NCI-H524 treated with DMSO at 0.1 percent for 48 hours (cell line): ENCODE measurements at regions not wholly inside any gene's neighbourhood (a gene's known extent, or its start where the extent isn't known, plus 50 kb on each side); places are given as distances from the start of the nearest gene placed in this dataset.

Experiments used
- DNase-seq: peaks from one replicate; lab custom pipeline; 2025; lab: John Stamatoyannopoulos, UW

DNA sequence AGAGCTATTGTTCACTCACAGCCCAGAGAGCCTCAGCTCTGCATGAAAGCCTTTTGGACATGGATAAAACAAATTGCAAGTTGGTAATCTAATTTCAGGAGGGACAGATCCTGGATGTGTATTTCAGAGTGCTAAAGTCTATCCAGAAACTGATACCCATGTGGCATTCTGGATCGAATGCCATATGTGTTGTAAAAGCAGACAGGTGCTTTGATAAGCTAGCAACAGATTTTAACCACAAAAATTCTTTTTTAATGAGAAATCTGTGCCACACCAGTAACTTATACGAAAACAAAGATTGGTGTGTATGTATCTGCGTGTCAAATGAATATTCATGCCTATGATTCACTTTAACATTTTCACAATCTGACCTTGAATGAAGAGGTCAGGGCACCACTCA is 936.6 kb upstream of the MAP3K7 start:
- no peak for DNase-seq

DNA sequence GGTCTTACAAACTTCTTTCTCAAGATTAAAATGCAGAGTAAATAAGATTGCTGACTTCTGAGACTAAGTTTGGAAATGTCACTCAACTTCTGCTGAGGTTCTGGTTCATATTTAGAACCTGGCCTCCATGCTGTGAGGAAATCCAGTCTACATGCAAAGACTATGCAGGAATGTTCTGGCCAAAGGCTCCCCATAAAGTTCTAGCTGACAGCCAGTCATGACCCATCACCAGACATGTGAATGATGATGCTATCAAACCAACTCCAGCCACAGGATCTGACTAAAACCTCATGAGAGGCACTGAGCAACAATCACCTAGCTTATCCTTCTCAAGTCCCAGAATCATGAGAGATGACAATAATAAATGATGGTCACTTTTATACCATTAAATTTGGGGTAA is 935.1 kb upstream of the MAP3K7 start:
- DNase-seq = no peak

DNA sequence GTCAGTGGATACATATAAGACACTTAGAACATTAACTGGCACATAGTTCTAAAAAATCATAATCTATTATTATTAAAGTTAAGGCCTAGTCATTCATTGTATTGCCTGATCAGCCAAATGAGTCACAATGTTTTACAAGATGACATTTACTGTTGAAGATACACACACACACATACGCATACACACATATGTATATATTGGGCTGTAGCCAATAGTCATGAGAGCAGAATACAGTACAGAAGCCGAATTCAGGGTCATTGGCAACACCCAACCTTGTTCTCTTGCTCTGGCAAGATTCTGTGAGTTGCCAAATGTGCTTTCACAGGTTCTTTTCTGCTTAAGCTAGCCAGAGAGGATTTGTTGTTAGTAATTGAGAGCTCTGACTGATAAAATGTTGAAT is 922.8 kb upstream of the MAP3K7 start:
- DNase-seq = no peak

DNA sequence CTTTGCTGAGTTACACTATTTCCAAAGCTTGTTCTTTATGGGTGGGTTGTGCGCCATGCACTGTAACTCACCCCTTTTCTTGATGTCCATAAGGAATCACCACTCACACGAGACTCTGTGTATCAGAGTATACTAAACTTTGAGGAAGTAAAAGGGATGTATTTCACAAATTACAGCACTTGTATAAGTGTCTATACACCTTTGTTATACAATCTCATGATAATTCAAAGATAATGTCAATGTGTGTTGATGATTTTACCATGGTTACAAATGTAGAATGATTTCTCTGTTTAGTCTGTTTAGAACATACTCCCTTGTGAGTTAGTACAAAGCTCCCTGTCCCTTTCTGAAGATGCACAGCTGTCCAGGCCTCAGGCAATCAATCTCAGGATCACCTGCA is 922.2 kb upstream of the MAP3K7 start:
- DNase-seq = no peak

DNA sequence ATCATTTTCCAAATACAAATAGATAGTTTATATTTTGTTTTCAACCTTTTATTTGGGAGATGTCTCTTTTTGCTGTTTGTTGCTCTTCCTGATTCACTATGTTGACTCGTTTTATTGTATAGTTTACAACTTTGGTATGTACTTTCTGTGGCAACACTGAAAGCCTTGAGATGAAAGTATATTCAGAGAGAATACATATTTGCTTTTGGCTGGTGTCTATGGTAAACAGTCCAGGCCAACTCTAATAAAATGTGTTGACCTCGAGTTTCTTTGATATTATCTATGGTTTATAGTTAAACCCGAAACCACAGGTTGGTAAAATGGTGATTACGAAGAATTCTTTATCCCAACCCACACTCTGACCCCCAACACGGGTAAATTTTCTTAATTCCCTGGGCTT is 919.6 kb upstream of the MAP3K7 start:
- no peak for DNase-seq

DNA sequence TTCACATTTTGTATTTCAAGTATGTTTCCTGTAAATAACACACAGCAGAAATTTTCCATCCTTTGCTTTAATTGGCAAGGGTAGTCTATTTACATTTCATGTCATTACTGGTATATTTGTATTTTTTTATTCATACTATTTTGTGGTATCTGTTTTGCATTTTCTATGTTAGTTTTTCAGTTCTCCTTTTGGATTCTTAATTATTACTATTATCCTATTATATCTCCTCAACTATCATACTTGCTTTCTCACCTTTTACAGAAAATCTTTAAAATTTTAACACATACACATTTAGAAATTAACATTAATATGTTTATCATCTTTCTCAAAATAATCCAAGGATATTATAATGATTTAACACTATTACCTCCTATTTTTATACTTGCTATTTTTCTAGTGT is 918.3 kb upstream of the MAP3K7 start:
- DNase-seq = no peak

DNA sequence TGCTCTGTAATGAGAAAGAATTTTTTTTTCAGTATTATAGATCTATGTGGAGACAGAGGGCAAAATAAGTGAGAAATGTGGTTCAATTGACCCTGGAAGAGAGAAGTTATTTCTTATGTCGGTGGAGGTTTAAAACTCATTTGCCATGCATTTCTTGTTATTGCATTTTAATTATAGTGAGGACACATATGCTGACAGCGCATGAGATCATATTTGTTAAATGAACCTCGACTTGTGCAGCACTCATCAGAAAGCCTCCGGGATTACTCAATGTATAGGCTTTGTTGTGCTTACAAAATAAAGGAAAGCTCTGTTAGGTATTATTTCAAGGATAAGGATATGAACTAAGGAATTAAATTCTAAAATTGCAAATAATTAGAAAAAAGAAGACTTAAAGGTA is 915.1 kb upstream of the MAP3K7 start:
- DNase-seq = no peak

DNA sequence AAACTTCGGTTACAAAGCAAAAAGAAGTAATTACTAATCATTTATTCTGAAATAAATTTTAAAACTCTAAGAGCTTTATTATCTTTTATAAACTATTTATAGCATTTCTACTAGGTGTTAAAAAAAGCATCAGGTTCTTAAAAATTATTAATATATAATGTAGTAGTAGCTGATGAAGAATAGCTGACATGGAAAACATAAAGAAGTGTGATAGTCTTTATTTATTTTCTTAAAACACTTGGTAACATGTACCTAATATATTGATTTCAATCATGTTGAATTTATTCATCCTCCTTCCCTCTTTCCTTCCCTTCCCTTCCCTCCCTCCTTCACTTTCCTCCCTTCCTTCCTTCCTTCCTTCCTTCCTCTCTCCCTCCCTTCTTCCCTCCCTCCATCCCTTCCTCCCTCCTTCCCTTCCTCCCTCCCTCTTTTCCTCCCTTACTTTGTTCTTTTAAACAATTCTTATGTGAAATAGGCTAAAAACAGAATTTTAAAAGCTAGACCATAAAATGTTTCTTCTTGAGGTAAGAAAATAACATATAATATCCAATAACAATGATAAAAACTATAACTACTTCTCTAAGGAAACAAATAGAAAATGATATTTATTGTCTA is 913.9 kb upstream of the MAP3K7 start:
- no peak for DNase-seq

DNA sequence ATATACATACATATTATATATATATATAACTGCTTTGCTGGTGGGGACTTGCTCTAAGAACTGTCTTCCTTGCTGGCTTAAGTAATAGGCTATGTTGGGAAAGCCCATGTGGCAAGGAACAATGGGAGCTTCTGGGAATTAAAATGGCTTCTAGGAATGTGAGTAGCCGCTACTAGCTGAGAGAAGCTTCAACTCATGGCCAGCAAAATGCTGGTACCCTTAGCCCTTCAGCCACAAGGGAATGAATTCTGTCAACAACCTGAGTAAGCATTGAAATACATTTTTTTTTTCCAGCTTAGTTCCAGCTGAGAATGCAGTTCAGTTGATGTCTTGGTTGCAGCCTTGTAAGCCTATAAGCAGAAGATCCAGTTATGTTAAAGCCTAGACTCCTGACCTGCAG is 911.7 kb upstream of the MAP3K7 start:
- DNase-seq = no peak

DNA sequence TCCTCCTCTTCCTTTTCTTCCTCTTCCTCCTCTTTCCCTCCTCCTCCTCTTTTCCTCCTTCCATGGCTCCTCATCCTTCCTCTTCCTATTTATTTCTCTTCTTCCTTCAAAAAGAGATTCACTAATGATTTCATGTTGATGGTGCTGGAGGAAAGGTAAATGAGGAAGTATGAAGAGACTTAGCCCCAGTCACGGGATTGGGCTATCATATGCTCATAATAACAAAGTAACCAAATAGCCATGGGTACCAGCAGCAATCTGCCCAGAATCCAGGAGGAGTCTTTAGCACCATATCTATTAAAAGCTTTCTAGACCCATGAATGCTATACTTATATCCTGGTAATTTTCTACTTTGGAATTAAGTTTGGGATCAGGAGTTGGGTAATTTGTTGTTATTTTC is 910.9 kb upstream of the MAP3K7 start:
- DNase-seq = no peak

DNA sequence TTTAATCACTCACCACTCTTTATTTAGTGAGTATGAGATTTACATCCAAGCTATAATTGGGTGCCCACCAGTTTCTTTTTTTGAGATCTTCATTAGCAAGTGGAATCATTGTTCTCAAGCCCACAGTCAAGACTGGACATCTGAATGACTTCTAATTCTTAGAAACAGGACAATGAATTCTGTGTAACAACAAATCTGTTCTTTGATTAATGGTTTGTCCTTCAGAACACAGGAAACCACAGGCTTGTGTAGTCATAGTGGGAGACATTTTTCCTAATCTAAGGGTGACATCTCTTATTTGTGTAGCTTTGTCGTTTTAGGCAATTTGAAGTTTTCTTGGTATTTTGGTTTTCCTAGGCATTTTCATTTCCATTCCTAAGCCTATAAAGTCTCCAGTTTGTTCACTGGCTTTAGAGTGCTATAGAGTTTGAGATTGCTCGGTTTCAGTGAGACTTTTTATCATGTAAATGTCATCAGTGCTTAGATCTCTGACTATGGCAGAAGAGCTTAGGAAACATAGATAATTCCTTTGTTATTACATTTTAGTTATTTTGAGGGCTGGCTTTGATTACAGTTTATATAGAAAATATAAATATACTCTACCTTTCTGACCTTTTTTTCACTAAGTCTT is 903.9 kb upstream of the MAP3K7 start:
- DNase-seq = no peak

DNA sequence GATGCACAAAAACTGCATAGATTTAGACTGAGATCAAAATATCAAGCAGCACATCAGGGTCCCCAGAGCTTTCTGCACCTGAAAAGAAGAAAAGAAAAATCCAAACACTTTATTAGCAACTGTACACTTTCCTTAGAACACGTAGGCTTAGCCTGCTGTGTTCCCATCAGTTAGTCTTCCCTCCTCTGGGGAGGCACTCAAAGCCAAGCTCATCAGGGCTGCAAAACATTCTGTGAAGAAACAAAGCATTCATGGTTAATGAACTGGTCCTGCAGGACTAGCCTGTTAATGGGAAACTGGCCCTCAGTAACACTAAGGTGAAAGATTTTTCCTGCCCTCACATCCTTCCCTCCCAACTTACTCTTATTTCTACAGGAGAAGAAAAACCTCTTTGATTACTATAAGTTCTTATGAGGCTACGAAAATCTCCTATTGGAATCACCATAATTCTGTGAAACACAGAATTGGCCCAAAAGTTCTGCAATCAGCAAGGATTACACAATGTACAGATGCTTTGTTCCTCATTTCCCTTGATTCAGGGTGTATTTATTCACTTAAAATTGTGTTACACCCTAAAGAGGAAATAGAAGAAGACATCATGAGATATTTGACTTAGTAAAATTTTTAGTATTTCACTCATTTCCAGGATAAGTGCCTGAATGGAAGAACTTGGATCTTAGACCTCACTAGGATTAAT is 901.0 kb upstream of the MAP3K7 start:
- DNase-seq = no peak

DNA sequence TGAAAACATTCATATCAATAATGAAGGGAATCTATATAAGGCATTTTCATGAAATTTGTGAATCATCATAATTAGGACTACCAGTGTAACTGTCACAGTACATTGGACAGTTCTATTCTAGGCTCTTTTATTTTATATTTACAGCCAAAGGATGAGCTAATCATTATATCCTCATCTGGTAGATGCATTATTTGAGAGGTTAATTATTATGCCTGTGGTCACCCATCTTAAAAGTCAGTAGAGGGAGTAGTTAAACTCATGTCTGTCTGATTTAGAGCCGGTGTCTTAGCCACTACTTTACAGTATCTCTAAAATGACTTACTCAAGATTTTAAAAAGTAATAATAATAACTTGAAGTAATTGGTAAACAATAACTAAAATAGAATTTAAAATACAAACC is 899.3 kb upstream of the MAP3K7 start:
- DNase-seq = no peak

DNA sequence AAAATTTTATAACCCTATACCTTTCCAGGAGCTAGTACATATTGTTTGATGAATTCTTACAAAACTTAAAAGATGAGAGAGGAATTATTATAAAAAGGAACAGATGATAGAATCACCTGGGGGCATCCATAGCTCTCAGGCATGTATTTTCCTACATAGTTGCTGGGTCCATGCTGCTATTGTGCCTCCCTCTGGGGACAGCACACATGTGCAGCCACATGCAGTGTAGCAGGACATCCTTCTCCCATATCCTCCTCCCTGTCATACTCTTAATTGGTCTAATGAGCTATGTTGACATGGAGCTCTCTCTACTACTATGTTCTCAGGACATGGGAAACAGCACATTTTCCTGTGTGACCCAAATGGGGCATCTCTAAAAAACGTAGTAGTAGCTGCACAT is 898.2 kb upstream of the MAP3K7 start:
- DNase-seq = no peak

DNA sequence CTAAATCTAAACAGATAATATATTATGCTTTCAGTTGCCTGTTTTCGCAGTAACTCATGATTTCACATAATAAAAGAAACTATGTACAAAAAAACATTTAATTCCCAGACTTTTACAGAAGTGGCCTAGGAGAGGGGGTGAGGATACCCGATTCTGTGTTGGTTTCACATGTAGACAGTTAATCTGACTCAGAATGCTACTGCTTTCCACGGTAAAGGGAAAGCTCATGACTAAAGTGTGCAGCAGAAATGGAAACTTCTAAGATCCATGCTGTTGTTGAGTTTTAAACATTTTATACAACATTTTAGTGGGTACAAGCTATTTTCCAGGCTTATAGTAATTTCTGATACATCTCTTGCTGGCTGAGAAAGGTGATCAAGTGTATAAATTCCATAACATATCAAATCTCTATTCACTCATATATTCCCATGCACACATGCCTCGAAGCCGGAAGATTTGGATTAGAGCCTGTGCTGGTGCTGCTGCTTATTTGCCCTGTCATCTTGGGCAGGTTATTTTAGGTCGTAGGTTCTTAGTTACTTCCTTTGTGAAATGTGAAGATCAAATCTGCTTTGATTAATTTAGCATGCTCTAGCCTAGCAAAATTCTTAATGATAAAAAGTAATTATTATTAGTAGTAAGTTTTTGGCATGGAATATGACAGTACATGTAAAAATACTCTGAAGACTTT is 896.7 kb upstream of the MAP3K7 start:
- no peak for DNase-seq

DNA sequence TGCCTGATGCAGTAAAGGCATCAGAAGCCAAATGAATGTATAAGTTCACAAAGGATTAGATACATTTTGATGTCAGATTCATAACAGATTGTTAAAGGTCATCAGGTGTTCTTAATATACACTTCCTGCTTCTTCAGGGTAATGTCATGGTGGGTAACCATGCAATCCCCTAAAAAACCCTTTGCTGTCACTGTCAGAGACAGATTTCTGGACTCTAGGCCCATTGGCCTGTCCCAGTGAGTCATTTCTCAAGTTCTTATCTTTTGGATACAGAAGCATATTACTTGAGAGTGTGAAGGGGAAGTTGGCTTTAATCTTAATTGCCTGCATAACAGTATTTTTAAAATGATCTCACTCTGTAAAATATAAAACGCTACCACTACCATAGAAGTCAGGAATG is 895.6 kb upstream of the MAP3K7 start:
- no peak for DNase-seq

DNA sequence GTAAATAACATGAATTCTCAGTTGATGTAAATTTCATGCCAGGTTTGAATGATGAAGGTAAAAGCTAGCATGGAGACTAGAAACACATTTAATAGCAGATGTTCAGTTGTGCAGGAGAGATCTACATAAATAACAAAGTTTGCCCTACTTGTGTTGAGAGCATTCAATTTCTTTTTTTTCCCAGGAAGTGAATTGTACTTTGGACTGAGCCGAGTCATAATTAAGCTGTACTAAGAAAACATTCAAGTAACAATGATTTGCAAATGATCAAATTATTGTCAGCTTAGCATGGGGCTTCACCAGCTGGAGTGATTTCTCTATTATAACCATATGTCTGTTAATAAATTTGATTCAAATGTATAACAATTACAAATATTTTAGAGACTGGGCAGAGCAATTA is 893.5 kb upstream of the MAP3K7 start:
- DNase-seq = no peak

DNA sequence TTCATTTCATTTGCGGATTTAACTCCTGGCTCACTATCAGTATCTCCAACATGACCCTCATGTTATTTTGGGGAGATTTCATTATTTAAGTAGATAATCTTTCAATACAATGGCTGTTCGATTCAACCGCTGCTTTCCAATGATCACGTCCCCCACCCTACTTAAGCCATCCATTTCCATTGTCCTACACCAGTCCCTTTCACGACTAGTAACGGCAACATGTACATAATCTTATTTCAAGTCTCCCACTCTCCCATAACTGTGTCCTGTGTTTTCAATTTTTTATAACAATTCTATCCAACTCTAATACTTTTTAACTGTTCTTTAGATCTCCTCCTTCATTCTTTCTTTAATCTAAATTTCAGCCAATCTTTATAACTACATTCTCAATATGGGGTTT is 890.8 kb upstream of the MAP3K7 start:
- DNase-seq = no peak

DNA sequence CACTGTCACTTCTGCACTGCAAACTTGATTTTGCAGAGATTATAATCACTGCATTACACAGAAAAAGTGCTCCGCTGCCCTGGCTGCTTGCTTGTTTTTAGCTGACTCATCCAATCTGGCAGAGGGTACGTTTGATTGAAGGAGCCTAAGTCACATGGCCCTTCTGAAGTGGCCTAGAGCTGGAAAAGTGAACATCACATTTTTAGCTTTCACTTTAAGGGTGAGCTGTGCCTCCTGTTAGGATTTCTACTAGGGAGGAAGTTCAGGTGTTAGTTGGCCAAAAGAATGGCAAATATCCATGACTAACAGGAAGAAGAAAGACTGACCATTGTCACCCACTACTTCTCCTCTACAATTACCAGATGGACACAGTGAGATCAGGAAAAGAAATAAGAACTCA is 889.1 kb upstream of the MAP3K7 start:
- DNase-seq = peak; percentile 71

DNA sequence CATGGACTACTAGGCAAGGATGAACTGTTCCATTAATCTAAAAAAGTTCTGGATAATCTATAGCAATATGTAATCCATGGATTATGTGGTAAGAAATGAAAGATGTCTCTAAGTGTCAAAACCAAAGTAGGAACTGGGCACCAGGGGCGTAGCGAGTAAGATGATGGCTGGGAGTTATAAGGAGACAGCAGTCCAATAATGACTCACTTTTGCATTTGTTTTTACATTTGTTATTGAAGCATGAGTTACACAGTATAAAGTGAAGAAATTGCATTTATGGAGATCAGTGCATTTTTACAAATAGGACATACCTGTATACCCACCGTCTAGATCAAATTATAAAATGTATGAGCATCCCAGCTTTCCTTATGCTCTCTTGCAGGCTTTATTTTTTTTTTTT is 878.5 kb upstream of the MAP3K7 start:
- no peak for DNase-seq

DNA sequence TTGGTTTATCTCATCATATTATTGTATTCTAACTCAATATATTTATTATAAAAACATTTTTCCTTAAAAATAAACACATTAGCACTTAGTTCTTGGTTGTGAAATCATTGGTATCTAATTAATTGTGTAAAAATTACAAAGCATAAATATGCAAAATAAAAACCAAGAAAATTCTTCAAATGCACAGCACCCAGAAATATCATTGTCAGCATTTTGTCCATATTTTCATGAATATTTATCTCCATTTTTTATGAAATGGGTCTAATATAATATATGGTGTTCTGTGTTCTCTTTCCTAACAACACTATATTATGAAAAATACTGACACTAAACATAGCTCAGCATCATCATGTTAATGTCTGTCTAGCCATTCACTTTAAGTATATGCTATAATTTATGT is 877.8 kb upstream of the MAP3K7 start:
- DNase-seq = no peak

DNA sequence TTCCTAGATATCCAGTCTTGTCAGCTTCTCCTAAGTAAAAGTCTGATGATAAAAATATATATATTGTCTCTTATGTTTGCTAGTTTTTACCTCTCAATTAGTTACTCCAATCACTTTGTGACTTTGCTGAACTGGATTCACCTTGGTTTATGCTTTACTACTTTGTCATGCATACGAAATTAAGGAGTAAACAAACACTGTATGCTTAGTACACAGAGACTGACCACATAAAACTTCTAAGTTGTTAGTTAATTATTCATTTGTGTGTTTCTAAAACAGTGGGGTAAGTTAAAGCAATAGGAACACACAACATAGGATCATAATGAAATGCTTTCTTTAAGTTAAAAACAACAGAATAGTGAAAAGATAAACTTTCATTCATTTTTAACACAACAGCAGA is 877.3 kb upstream of the MAP3K7 start:
- DNase-seq = no peak

DNA sequence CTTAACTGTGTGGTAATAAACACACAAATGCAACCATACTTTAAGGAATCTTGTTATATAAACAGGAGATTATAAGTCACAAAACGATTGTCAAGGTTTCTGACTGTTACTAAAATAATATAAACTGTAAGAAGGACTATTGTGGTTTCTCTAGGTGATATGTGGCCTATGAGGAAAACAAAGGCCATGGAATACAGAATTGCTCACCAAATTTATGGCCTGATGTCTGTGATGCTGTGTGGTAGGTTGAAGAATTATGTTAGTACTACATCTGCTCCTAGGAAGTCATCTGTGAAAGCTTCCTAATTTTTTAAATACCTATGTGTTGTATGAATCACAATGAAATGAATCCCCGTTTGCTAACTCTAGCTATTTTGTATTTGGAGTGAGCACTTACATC is 875.4 kb upstream of the MAP3K7 start:
- no peak for DNase-seq
